ENCODE measurements at regions not wholly inside any gene's neighbourhood (a gene's known extent, or its start where the extent isn't known, plus 50 kb on each side); places are given as distances from the start of the nearest gene placed in this dataset.

- Mint-ChIP-seq H3K27ac (no peak overlapping the region), H3K4me1 (ENCODE audit: low read depth) (no peaks in the 10 kb centered on the region), H3K36me3 (ENCODE audit: low read depth) (no peaks in the 10 kb centered on the region), H3K9me3 (no peaks in the 10 kb centered on the region), H3K27me3 (ENCODE audit: low read depth) (no peaks in the 10 kb centered on the region), H3K4me3 (no peak overlapping the region)
- CTCF ChIA-PET = no interaction called here
- intact Hi-C loops (cut with micrococcal nuclease) = no loop called here
- no peak for DNase-seq
Observed at GRCh38 chr1:117278531-117278930, 67.8 kb upstream of the VTCN1 start.

DNA sequence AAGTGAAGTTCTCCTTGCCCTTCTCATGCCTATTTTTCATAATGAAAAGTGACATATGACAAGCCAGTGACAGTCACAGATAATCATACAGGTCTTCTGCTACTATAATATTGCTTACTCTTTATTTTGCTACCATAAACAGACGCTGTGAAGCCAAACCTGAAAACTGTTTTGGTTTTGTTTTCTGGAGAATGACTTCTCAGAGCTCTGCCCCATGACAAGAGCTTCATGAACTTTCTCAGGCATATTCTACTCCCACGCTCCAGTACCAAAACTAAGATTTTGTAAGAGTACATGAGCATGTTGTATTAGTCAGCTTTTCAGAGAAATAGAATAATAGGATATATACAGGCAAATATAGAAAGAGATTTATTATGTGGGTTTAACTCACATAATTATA is 64.3 kb upstream of the VTCN1 start:
- Mint-ChIP-seq H3K27me3 (ENCODE audit: low read depth) (no peaks in the 10 kb centered on the region), H3K9me3 (peaks cover 2% of the 10 kb centered on the region), H3K36me3 (ENCODE audit: low read depth) (no peaks in the 10 kb centered on the region), H3K4me3 (no peak overlapping the region), H3K4me1 (ENCODE audit: low read depth) (no peaks in the 10 kb centered on the region), H3K27ac (no peak overlapping the region)
- DNase-seq = no peak
- intact Hi-C loops (cut with micrococcal nuclease) = no loop called here
- CTCF ChIA-PET = no interaction called here

DNA sequence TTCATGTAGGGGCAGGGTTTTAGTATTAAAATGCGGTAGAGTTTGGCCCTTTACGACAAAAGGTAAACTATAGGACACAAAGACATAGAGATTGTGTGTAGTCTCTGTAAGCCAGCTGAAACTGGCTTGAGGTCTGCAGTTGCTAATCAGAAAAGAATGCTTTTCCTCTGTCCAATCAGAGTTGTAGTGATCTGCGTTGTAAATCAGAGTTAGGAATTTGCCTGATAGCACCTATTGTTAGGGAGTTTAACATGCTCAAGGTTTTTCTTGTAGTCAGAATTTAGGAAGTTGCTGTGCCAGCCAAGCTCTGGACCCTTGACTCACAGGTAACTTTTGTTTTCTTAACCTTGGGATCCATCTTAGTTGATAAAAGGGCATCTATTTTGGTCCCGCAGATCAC is 61.2 kb upstream of the VTCN1 start:
- no peak for DNase-seq
- Mint-ChIP-seq H3K27ac (no peak overlapping the region), H3K4me3 (no peak overlapping the region), H3K4me1 (ENCODE audit: low read depth) (no peaks in the 10 kb centered on the region), H3K36me3 (ENCODE audit: low read depth) (no peaks in the 10 kb centered on the region), H3K27me3 (ENCODE audit: low read depth) (no peaks in the 10 kb centered on the region), H3K9me3 (peaks cover 2% of the 10 kb centered on the region)
- CTCF ChIA-PET = no interaction called here
- intact Hi-C loops (cut with micrococcal nuclease) = no loop called here

DNA sequence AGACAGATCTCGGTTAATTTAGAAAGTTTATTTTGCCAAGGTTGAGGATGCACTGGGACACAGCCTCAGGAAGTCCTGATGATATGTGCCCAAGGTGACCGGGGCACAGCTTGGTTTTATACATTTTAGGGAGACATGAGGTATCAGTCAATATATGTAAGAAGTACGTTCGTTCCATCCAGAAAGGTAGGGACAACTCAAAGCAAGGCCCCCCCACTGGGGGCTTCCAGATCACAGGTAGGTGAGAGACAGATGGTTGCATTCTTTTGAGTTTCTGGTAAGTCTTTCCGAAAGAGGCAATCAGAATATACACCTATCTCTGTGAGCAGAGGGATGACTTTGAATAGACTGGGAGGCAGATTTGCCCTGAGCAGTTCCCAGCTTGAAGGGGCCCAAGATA is 60.4 kb upstream of the VTCN1 start:
- H3K27me3 Mint-ChIP-seq (ENCODE audit: low read depth) = no peaks in the 10 kb centered on the region
- H3K4me3 Mint-ChIP-seq = no peak overlapping the region
- H3K36me3 Mint-ChIP-seq (ENCODE audit: low read depth) = no peaks in the 10 kb centered on the region

GRCh38 chr1:117270679-117271078 is 60.0 kb upstream of the VTCN1 start:
- Mint-ChIP-seq H3K36me3 (ENCODE audit: low read depth) (no peaks in the 10 kb centered on the region), H3K4me1 (ENCODE audit: low read depth) (no peaks in the 10 kb centered on the region), H3K4me3 (no peak overlapping the region), H3K27ac (no peak overlapping the region), H3K27me3 (ENCODE audit: low read depth) (no peaks in the 10 kb centered on the region), H3K9me3 (peaks cover 2% of the 10 kb centered on the region)
- CTCF ChIA-PET = no interaction called here
- no peak for DNase-seq
- intact Hi-C loops (cut with micrococcal nuclease) = no loop called here

More for the DNA sequence above, 60.4 kb upstream of the VTCN1 start:
- Mint-ChIP-seq H3K4me1 (ENCODE audit: low read depth) (no peaks in the 10 kb centered on the region), H3K9me3 (peaks cover 2% of the 10 kb centered on the region), H3K27ac (no peak overlapping the region)
- CTCF ChIA-PET = no interaction called here
- intact Hi-C loops (cut with micrococcal nuclease) = no loop called here
- DNase-seq = no peak

- Mint-ChIP-seq H3K4me3 (no peak overlapping the region), H3K36me3 (ENCODE audit: low read depth) (no peaks in the 10 kb centered on the region), H3K27ac (no peak overlapping the region), H3K4me1 (ENCODE audit: low read depth) (no peaks in the 10 kb centered on the region), H3K9me3 (peaks cover 2% of the 10 kb centered on the region), H3K27me3 (ENCODE audit: low read depth) (no peaks in the 10 kb centered on the region)
- DNase-seq = no peak
- CTCF ChIA-PET = no interaction called here
- intact Hi-C loops (cut with micrococcal nuclease) = no loop called here
Observed at GRCh38 chr1:117268535-117269455, 58.1 kb upstream of the VTCN1 start.

GRCh38 chr1:117267232-117267774 is 56.6 kb upstream of the VTCN1 start:
- H3K4me3 Mint-ChIP-seq = no peak overlapping the region
- H3K27ac Mint-ChIP-seq = no peak overlapping the region
- CTCF ChIA-PET = no interaction called here
- DNase-seq = no peak
- H3K27me3 Mint-ChIP-seq (ENCODE audit: low read depth) = no peaks in the 10 kb centered on the region
- no peaks in the 10 kb centered on the region for H3K9me3 Mint-ChIP-seq
- H3K4me1 Mint-ChIP-seq (ENCODE audit: low read depth) = no peaks in the 10 kb centered on the region
- intact Hi-C loops (cut with micrococcal nuclease) = no loop called here
- no peaks in the 10 kb centered on the region for H3K36me3 Mint-ChIP-seq (ENCODE audit: low read depth)

GRCh38 chr1:117262976-117263375 is 52.2 kb upstream of the VTCN1 start:
- H3K36me3 Mint-ChIP-seq (ENCODE audit: low read depth) = no peaks in the 10 kb centered on the region
- DNase-seq = no peak
- H3K4me1 Mint-ChIP-seq (ENCODE audit: low read depth) = no peaks in the 10 kb centered on the region
- CTCF ChIA-PET = no interaction called here
- H3K27ac Mint-ChIP-seq = no peak overlapping the region
- intact Hi-C loops (cut with micrococcal nuclease) = no loop called here
- no peak overlapping the region for H3K4me3 Mint-ChIP-seq
- H3K9me3 Mint-ChIP-seq = peaks cover 9% of the 10 kb centered on the region
- no peaks in the 10 kb centered on the region for H3K27me3 Mint-ChIP-seq (ENCODE audit: low read depth)

GRCh38 chr1:117261424-117261785 is 50.7 kb upstream of the VTCN1 start:
- intact Hi-C loops (cut with micrococcal nuclease) = no loop called here
- DNase-seq = no peak
- Mint-ChIP-seq H3K27ac (no peak overlapping the region), H3K36me3 (ENCODE audit: low read depth) (no peaks in the 10 kb centered on the region), H3K4me1 (ENCODE audit: low read depth) (no peaks in the 10 kb centered on the region), H3K27me3 (ENCODE audit: low read depth) (no peaks in the 10 kb centered on the region), H3K9me3 (peaks cover 9% of the 10 kb centered on the region), H3K4me3 (no peak overlapping the region)
- CTCF ChIA-PET = interaction anchor here (0.6 kb wide), 1 partner anchor 1354 kb away, joined by 4 read pairs; no protein-coding TSS in a partner anchor

- intact Hi-C loops (cut with micrococcal nuclease) = no loop called here
- Mint-ChIP-seq H3K9me3 (peaks cover 9% of the 10 kb centered on the region), H3K36me3 (ENCODE audit: low read depth) (no peaks in the 10 kb centered on the region), H3K4me3 (no peak overlapping the region), H3K4me1 (ENCODE audit: low read depth) (no peaks in the 10 kb centered on the region), H3K27me3 (ENCODE audit: low read depth) (no peaks in the 10 kb centered on the region), H3K27ac (no peak overlapping the region)
- CTCF ChIA-PET = interaction anchor here (0.6 kb wide), 1 partner anchor 1353 kb away, joined by 4 read pairs; no protein-coding TSS in a partner anchor
- DNase-seq = no peak
Observed at GRCh38 chr1:117260761-117261423, 50.2 kb upstream of the VTCN1 start.

All from activated naive CD4-positive, alpha-beta T cell treated with anti-CD3 and anti-CD28 coated beads for 36 hours (primary cell).